ENCODE measurements at regions not wholly inside any gene's neighbourhood (a gene's known extent, or its start where the extent isn't known, plus 50 kb on each side); places are given as distances from the start of the nearest gene placed in this dataset.

DNA sequence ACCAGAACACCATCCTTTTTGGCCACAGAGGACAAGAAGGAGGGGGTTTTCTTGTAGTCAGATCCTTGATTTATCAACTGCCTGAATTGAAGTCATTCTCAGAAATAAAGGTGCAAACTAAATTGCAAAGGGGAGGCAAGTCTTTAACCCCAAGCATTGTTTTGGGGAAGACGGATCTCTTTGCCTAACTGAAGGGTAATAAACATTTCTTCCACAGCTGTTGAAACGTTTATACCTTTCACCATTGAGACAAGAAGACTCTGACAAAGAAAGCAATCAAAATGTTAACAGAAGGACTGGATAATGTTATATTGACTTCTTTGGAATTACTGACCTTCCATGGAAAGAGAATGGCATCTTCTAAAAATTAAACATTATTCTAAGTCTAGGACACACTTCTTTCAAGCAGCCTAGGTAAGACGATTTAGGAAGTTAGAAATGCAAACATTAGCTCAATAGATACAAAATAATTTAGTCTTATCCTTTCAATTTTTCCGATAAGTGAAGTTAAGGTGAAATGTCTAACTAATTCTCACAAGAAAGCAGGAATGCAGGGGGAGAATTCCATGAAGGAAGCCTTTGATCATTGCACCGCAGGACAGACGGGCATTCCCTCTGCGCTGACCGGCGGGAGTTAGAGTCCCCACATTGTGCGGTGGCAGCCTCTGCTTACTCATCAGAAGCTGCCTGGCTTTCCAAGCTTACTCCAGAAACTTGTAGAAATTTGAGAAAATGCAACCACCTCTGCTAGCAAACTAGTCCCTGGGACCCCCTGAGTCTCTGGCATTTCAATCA lies 69.4 kb upstream of the COPS8 start:
- DNase-seq, result no peak

DNA sequence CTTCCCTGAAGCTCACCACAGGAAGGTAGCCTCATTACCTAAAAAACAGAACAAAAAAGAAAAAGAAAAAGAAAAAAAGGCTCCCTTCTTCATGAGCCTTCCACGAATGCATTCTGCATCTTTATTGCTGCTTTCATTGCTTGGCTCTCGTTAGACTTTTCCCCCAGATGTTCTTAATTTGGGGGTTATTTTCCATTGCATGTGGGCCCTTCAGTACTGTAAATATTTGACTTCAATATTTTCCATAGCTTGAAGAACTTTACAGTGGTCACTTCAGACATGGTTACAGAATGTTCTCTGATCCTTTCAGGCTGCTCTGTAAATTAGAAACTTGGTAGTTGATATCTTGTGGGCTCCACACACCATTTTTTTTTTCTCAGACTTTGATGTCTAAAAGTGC lies 65.6 kb upstream of the COPS8 start:
- no peak for DNase-seq

DNA sequence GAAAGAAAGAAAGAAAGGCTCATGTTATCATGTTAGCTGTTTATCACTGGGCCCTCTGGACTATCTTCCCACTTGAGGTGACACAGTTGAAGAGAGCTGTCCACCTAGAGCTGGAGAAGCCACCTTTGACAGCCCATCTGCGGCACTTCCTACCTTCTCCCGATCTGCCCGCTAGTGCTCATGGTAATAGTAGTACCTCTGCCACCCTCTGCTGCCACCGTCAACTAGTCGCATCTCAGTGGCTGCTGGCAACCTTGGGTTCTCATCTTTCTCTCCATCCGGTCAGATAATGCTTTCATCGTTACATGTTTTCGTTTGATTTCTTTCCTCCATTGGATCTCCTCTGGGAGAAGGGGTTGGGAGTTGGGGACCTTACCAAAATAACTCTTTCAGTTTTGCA lies 63.2 kb upstream of the COPS8 start:
- DNase-seq, result peak in 1 of 2 experiments; percentile 17

DNA sequence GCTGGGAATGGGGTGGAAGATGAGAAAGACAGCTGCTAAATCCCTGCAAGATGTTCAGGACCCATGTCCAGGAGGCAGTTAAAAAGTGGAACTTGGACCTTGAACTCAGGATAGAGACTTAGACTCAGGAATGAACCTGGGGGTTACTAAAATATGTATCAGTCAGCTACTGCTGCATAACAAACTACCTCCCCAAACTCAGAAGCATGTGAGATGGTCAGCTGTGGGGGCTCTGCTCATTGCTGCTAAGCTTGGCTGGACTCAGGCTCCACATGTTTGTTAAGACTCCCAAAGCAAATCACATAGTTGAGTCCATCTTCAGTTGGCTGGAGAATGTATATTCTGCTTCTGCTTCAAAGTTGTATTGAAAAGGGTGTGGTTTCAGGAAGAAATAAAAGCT lies 61.4 kb upstream of the COPS8 start:
- no peak for DNase-seq

DNA sequence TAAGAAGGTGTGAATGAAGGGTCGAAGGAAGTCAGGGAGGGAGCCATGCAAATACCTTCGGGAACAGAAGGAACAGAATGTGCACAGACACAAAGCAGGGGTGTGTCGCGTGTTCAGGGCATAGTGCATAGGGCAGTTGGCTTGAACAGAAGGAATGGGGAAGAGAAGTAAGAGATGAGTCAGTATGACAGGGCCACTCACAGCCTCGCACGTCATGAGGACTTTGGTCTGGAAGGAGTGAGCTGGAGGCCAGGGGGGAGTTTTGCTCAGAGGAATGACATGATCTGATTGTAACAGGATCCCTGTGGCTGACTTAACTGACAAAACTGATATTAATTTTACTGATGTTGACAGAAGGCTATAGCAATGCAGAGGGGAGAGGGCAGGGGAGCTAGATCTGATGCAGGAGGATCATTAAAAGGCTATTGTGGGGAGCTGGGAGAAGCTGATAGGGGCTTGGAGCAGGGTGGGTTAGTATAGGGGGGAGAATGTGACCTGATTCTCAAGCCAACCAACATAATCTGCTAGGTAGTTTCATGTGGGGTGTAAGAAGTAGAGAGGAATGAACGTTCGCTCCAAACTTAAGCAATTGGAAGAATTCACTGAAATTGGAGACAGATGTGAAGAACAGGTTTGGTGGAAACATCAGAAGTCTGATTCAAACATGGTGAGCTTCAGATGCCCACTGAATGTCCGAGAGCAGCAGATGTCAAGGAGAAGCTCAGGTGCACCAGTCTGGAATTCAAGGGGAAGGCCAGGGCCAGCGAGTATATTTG lies 60.4 kb upstream of the COPS8 start:
- DNase-seq, result peak; percentile 4 to 37

DNA sequence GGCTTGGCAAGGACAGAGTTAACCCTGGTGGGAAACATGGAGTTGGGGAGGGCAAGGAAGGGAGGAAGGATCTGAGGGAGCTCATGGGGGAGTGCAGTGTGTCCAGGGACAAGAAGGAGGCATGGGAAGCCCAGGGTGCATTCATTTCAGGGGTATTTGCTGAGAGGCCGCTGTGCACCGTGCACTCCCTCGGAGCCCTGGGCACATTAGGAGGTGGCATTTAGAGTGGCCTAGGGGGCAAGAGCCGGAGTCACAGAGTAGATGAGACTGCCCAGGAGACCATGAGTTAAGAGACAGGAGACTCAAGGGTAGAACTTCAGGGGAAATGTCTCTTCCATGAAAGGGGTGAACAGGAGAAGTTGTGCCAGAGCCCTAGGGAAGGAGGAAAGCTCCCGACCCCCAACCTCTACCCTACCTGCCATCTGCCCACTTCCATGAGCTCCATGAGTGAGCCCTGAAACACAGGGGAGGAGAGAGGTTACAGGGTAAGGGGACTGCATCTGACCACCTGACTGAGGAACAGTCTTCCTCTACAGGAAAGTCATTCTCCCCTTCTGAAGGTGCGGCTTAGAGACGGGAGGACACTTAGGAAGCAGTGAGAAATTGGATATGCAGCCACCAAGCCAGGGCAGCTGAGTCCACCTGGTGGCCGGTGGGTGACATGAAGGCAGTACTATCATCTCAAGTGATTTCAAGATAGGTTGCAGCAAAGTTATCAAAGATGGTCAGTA lies 58.5 kb upstream of the COPS8 start:
- peak; percentile 82 to 91 for DNase-seq

DNA sequence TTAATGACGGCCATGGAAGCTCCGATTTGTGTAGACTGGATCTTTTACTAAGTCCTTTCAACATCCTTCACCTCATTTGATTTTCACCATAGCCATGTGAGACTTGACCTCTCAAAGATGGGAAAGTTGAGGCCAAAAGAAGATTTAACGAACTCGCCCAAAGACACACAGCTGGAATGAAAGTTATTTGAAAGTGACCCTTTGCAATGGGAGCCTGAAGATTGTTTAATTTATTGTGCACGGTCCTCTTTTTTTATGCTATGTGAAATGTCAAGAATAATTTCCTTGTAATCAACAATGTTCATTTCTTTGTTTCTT lies 58.0 kb upstream of the COPS8 start:
- DNase-seq, result no peak

DNA sequence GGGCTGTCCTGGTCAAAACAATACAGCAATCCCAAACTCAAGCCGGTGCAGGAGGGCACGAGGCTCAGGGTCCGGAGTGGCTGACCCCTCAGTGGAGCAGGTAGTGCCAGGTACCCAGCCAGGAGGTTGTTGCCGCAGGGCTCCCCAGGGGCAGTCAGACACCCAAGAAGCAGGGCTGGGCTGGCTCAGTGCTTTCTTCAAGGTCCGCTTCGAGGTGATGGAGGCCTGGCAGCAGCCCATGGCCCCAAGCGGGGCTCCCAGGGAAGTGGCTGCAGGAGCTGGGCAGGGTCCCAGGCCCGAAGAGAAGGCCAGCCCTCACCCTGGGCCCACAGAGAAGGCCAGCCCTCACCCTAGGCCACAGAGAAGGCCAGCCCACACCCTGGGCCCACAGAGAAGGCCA lies 55.3 kb upstream of the COPS8 start:
- no peak for DNase-seq

DNA sequence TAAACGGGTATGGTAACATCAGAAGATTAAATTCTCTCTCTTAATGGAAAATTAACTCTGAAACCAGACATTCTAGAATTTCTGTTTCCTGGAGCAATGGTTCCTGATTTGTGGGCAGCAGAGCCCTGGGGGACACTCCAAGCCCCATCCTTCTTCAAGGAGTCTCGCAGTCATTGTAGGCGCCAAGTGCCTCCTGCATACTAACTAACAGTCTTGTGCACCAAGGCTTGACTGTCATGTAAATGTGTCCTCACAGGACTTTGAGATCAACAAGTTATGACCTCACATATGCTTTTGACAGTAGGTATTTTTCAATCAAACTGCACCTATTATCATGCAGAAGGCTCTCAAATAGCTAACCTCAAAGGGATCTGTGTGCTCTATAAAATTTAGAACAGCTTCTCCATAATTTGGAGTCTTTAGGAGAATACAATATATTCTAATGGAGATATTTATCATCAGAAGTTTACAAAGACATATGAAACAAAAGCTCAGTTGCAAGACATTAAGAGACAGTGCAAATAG lies 52.1 kb upstream of the COPS8 start:
- DNase-seq, result no peak

DNA sequence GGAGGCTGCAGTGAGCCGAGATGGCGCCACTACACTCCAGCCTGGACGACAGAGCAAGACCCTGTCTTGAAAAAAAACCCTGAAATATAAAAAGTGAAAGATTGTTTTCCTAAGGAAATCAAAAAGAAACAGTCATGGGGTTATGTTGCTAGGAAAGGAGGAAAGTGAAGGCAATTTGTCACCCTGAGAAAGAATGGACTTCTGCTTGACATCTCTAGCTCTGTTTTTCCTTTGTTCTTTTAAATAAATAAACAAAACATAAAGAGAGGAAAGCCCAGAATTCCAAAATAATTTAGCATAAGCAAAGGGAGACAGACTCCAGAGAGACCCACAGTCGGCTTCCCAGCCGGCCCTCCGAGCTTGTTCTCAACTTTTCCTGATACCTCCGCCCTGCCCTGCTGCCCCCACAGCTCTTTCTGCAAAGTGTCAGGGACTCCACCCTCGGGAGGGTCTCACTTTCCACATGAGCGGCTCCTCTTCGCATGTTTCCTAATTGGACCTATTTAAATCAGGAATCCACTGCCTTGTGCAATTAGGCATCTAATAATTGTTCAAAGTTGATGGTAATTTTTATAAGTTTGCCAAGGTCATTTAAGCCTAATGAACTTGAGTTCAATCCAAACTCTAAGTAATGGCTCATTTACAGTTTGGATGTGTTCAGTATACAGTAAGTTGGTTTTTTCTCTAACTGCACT lies 49.8 kb upstream of the COPS8 start:
- DNase-seq, result no peak

Data from NCI-H526 (cell line).